Mammary epithelial cell (primary cell): ENCODE measurements at regions not wholly inside any gene's neighbourhood (a gene's known extent, or its start where the extent isn't known, plus 50 kb on each side); places are given as distances from the start of the nearest gene placed in this dataset.

Source experiments
- CTCF ChIP-seq, 2 donors: IDR thresholded peaks in 1 of 2; conservative IDR thresholded peaks in 1 of 2; 2 replicates each; pipeline ENCODE4 v1.5.1; 2011 to 2012; ENCODE audit warnings: inconsistent platforms in 2 of 2, low read length in 2 of 2, mild to moderate bottlenecking in 2 of 2, control low read depth in 1 of 2, low read depth in 1 of 2; ENCODE audit not compliant: insufficient read depth in 1 of 2; ENCODE audit errors: extremely low read depth in 1 of 2
- EZH2 ChIP-seq: IDR thresholded peaks from 2 replicates; pipeline ENCODE4 v1.6.1; 2012; ENCODE audit warnings: low read length, inconsistent platforms, borderline replicate concordance

DNA sequence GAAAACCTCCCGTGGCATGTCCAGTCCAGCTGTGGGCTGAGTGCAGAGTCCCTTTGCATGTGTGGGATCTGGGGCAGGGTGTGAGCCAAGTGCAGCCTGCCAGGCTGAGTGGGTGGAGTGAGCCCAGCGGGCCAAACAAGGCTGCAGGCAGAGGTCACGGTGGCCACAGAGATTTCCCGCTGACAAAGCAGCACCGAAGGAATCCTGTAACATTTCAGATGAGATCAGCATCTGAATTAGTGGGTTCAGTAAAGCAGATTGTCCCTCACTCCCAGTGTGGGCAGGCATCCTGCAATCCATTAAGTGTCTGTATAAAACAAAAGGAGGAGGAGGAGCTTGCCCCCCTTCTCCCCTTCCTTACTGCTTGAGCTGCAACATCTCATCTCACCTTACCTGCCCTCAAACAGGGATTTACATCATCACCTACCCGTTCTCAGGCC is 324.4 kb downstream of the FAT4 start:
- TF ChIP-seq CTCF (conservative IDR thresholded peaks at IDR 0.05 in 1 of 2, IDR thresholded peaks at IDR 0.05 in 1 of 2; ENCODE audit: extremely low read depth in 1 of 2, insufficient read depth in 1 of 2, low read depth in 1 of 2, low read length in 2 of 2) (no peak), EZH2 (no peak)
